ENCODE measurements at regions not wholly inside any gene's neighbourhood (a gene's known extent, or its start where the extent isn't known, plus 50 kb on each side); places are given as distances from the start of the nearest gene placed in this dataset.

- Histone ChIP-seq H3K9ac (ENCODE audit: insufficient read depth, low read length) (no peak overlapping the region), H2AFZ (ENCODE audit: low read length) (no peak overlapping the region), H3K4me2 (ENCODE audit: extremely low read depth, insufficient read depth, low read length) (no peak overlapping the region), H4K20me1 (ENCODE audit: control insufficient read depth, extremely low read depth, insufficient read depth, low read length) (no peaks in the 10 kb centered on the region), H3K27ac (ENCODE audit: insufficient read depth, low read length) (no peak overlapping the region), H3K27me3 (ENCODE audit: control insufficient read depth, insufficient read depth, low read length) (no peaks in the 10 kb centered on the region), H3K9me3 (ENCODE audit: control insufficient read depth, insufficient read depth, low read depth, low read length) (no peaks in the 10 kb centered on the region), H3K36me3 (ENCODE audit: control insufficient read depth, insufficient read depth, low read length) (no peaks in the 10 kb centered on the region), H3K79me2 (ENCODE audit: control insufficient read depth, insufficient read depth, low read length) (no peaks in the 10 kb centered on the region), H3K4me3 (replicated peaks in 1 of 4; ENCODE audit: control extremely low read depth in 1 of 4, insufficient read depth in 1 of 4, low read depth in 3 of 4, low read length in 4 of 4) (no peak overlapping the region), H3K4me1 (ENCODE audit: control insufficient read depth, extremely low read depth, insufficient read depth, low read length) (no peaks in the 10 kb centered on the region)
- no peak for DNase-seq (ENCODE audit: low read depth in 2 of 2)
- TF ChIP-seq CTCF (conservative IDR thresholded peaks at IDR 0.05 in 1 of 2, IDR thresholded peaks at IDR 0.05 in 1 of 2; ENCODE audit: low read depth in 1 of 2, low read length in 2 of 2) (no peak), EZH2 (IDR thresholded peaks at IDR 0.05; ENCODE audit: low read length, missing control alignments) (no peak)
Observed at GRCh38 chr5:31000287-31000686, 193.2 kb upstream of the CDH6 start.

GRCh38 chr5:30997681-30998080, 195.8 kb upstream of the CDH6 start:
- H3K4me3 ChIP-seq (replicated peaks in 1 of 4; ENCODE audit: control extremely low read depth in 1 of 4, insufficient read depth in 1 of 4, low read depth in 3 of 4, low read length in 4 of 4) = no peak overlapping the region
- no peaks in the 10 kb centered on the region for H3K27me3 ChIP-seq (ENCODE audit: control insufficient read depth, insufficient read depth, low read length)
- no peak overlapping the region for H2AFZ ChIP-seq (ENCODE audit: low read length)
- no peaks in the 10 kb centered on the region for H3K79me2 ChIP-seq (ENCODE audit: control insufficient read depth, insufficient read depth, low read length)
- H3K9me3 ChIP-seq (ENCODE audit: control insufficient read depth, insufficient read depth, low read depth, low read length) = no peaks in the 10 kb centered on the region
- H4K20me1 ChIP-seq (ENCODE audit: control insufficient read depth, extremely low read depth, insufficient read depth, low read length) = no peaks in the 10 kb centered on the region
- no peak for TF ChIP-seq EZH2 (IDR thresholded peaks at IDR 0.05; ENCODE audit: low read length, missing control alignments)
- no peak overlapping the region for H3K27ac ChIP-seq (ENCODE audit: insufficient read depth, low read length)
- no peak for DNase-seq (ENCODE audit: low read depth in 2 of 2)
- no peak overlapping the region for H3K4me2 ChIP-seq (ENCODE audit: extremely low read depth, insufficient read depth, low read length)
- H3K4me1 ChIP-seq (ENCODE audit: control insufficient read depth, extremely low read depth, insufficient read depth, low read length) = no peaks in the 10 kb centered on the region
- H3K36me3 ChIP-seq (ENCODE audit: control insufficient read depth, insufficient read depth, low read length) = no peaks in the 10 kb centered on the region
- no peak overlapping the region for H3K9ac ChIP-seq (ENCODE audit: insufficient read depth, low read length)

GRCh38 chr5:30994902-30995301, 198.6 kb upstream of the CDH6 start:
- Histone ChIP-seq H3K79me2 (ENCODE audit: control insufficient read depth, insufficient read depth, low read length) (no peaks in the 10 kb centered on the region), H3K27me3 (ENCODE audit: control insufficient read depth, insufficient read depth, low read length) (no peaks in the 10 kb centered on the region), H3K36me3 (ENCODE audit: control insufficient read depth, insufficient read depth, low read length) (no peaks in the 10 kb centered on the region), H3K27ac (ENCODE audit: insufficient read depth, low read length) (no peak overlapping the region), H2AFZ (ENCODE audit: low read length) (no peak overlapping the region), H3K4me2 (ENCODE audit: extremely low read depth, insufficient read depth, low read length) (no peak overlapping the region), H4K20me1 (ENCODE audit: control insufficient read depth, extremely low read depth, insufficient read depth, low read length) (no peaks in the 10 kb centered on the region), H3K9me3 (ENCODE audit: control insufficient read depth, insufficient read depth, low read depth, low read length) (no peaks in the 10 kb centered on the region), H3K4me1 (ENCODE audit: control insufficient read depth, extremely low read depth, insufficient read depth, low read length) (no peaks in the 10 kb centered on the region), H3K4me3 (replicated peaks in 1 of 4; ENCODE audit: control extremely low read depth in 1 of 4, insufficient read depth in 1 of 4, low read depth in 3 of 4, low read length in 4 of 4) (no peak overlapping the region), H3K9ac (ENCODE audit: insufficient read depth, low read length) (no peak overlapping the region)
- DNase-seq (ENCODE audit: low read depth in 2 of 2) = no peak
- no peak for TF ChIP-seq EZH2 (IDR thresholded peaks at IDR 0.05; ENCODE audit: low read length, missing control alignments)
- TF ChIP-seq CTCF (conservative IDR thresholded peaks at IDR 0.05 in 1 of 2, IDR thresholded peaks at IDR 0.05 in 1 of 2; ENCODE audit: low read depth in 1 of 2, low read length in 2 of 2) = no peak

Measured in fibroblast of lung (primary cell).